Activated CD4-positive, alpha-beta T cell treated with anti-CD3 and anti-CD28 coated beads, Interleukin-2, amount 10 ng/mL, durations not matched to agents 7 days and 5 days (primary cell): ENCODE measurements at regions not wholly inside any gene's neighbourhood (a gene's known extent, or its start where the extent isn't known, plus 50 kb on each side); places are given as distances from the start of the nearest gene placed in this dataset.

ENCODE experiments used
- CTCF ChIA-PET: fragments of 350-600 bp; sonication (Branson Sonifier 250); formaldehyde crosslinking; loops from one replicate; lab custom pipeline; 2021; ENCODE audit warnings: antibody characterized with exemption; lab: Charles Lee
- POLR2A ChIA-PET: fragments of 350-600 bp; sonication (Branson Sonifier 250); formaldehyde crosslinking; loops from one replicate; lab custom pipeline; 2021; ENCODE audit warnings: antibody characterized with exemption; lab: Charles Lee
- DNase-seq: peaks from one replicate; pipeline ENCODE4 v3.0.0-alpha.2; 2020
- H3K27ac Mint-ChIP-seq: one replicate; pipeline ENCODE4 v1.8.0; 2021; ENCODE audit warnings: mild to moderate bottlenecking, moderate library complexity, mixed read lengths
- H3K27me3 Mint-ChIP-seq: one replicate; pipeline ENCODE4 v1.8.0; 2021; ENCODE audit warnings: mixed read lengths
- H3K36me3 Mint-ChIP-seq: one replicate; pipeline ENCODE4 v1.8.0; 2021; ENCODE audit warnings: low read depth, mixed read lengths
- H3K4me1 Mint-ChIP-seq: one replicate; pipeline ENCODE4 v1.8.0; 2021; ENCODE audit warnings: mixed read lengths
- H3K4me3 Mint-ChIP-seq: one replicate; pipeline ENCODE4 v1.8.0; 2021; ENCODE audit warnings: mild to moderate bottlenecking, moderate library complexity, mixed read lengths
- H3K9me3 Mint-ChIP-seq: one replicate; pipeline ENCODE4 v1.8.0; 2021; ENCODE audit warnings: mixed read lengths

GRCh38 chr3:106197532-106198194 lies 328.9 kb upstream of the CBLB start:
- Mint-ChIP-seq H3K27me3 (no peaks in the 10 kb centered on the region), H3K27ac (peak overlapping the region; percentile 1), H3K4me1 (peaks cover 18% of the 10 kb centered on the region), H3K9me3 (peaks cover 16% of the 10 kb centered on the region), H3K4me3 (no peak overlapping the region), H3K36me3 (peaks cover 17% of the 10 kb centered on the region)
- DNase-seq, result no peak
- POLR2A ChIA-PET, result no interaction called here
- CTCF ChIA-PET, result no interaction called here

GRCh38 chr3:106204160-106204868 lies 335.5 kb upstream of the CBLB start:
- Mint-ChIP-seq H3K27me3 (no peaks in the 10 kb centered on the region), H3K4me3 (no peak overlapping the region), H3K9me3 (peaks cover 12% of the 10 kb centered on the region), H3K36me3 (peaks cover 26% of the 10 kb centered on the region), H3K4me1 (peaks cover 40% of the 10 kb centered on the region), H3K27ac (no peak overlapping the region)
- ChIA-PET CTCF (interaction anchor here (0.6 to 1.3 kb wide), 2 partner anchors 11 to 58 kb away, joined by 3 to 5 read pairs; no protein-coding TSS in a partner anchor), POLR2A (no interaction called here)
- no peak for DNase-seq

GRCh38 chr3:106206146-106206545 lies 337.3 kb upstream of the CBLB start:
- Mint-ChIP-seq H3K36me3 (peaks cover 25% of the 10 kb centered on the region), H3K4me1 (peaks cover 44% of the 10 kb centered on the region), H3K27me3 (no peaks in the 10 kb centered on the region), H3K9me3 (peaks cover 12% of the 10 kb centered on the region), H3K27ac (peak overlapping the region; percentile 87), H3K4me3 (peak overlapping the region; percentile 60)
- ChIA-PET POLR2A (no interaction called here), CTCF (interaction anchor here (0.6 to 1.0 kb wide), 4 partner anchors 9 to 199 kb away, joined by 3 to 4 read pairs (median 3); no protein-coding TSS in a partner anchor)
- DNase-seq, result peak; percentile 27

- CTCF ChIA-PET, result interaction anchor here (0.6 to 1.0 kb wide), 4 partner anchors 8 to 199 kb away, joined by 3 to 4 read pairs (median 3); no protein-coding TSS in a partner anchor
- H3K36me3 Mint-ChIP-seq, result peaks cover 23% of the 10 kb centered on the region
- H3K4me1 Mint-ChIP-seq, result peaks cover 46% of the 10 kb centered on the region
- POLR2A ChIA-PET, result no interaction called here
- no peak for DNase-seq
- no peaks in the 10 kb centered on the region for H3K27me3 Mint-ChIP-seq
- peak overlapping the region; percentile 60 for H3K4me3 Mint-ChIP-seq
- H3K27ac Mint-ChIP-seq, result peak overlapping the region; percentile 87
- H3K9me3 Mint-ChIP-seq, result peaks cover 12% of the 10 kb centered on the region
These were observed 337.8 kb upstream of the CBLB start for GRCh38 chr3:106206613-106207012.

- CTCF ChIA-PET, result interaction anchor here (0.6 kb wide), 1 partner anchor 284 kb away, joined by 3 read pairs; no protein-coding TSS in a partner anchor
- POLR2A ChIA-PET, result no interaction called here
These were observed 339.4 kb upstream of the CBLB start for GRCh38 chr3:106208251-106208650.

GRCh38 chr3:106208967-106209366 lies 340.2 kb upstream of the CBLB start:
- no peaks in the 10 kb centered on the region for H3K27me3 Mint-ChIP-seq
- no peak for DNase-seq
- H3K36me3 Mint-ChIP-seq, result peaks cover 21% of the 10 kb centered on the region
- H3K27ac Mint-ChIP-seq, result no peak overlapping the region
- ChIA-PET CTCF (no interaction called here), POLR2A (no interaction called here)
- H3K4me3 Mint-ChIP-seq, result no peak overlapping the region
- H3K9me3 Mint-ChIP-seq, result peaks cover 12% of the 10 kb centered on the region
- peaks cover 48% of the 10 kb centered on the region for H3K4me1 Mint-ChIP-seq

More at GRCh38 chr3:106208251-106208650, 339.4 kb upstream of the CBLB start:
- Mint-ChIP-seq H3K27ac (no peak overlapping the region), H3K36me3 (peaks cover 21% of the 10 kb centered on the region), H3K9me3 (peaks cover 12% of the 10 kb centered on the region), H3K27me3 (no peaks in the 10 kb centered on the region), H3K4me3 (no peak overlapping the region), H3K4me1 (peaks cover 46% of the 10 kb centered on the region)
- DNase-seq, result no peak

GRCh38 chr3:106209482-106209881 lies 340.7 kb upstream of the CBLB start:
- DNase-seq, result no peak
- H3K36me3 Mint-ChIP-seq, result peaks cover 20% of the 10 kb centered on the region
- H3K9me3 Mint-ChIP-seq, result peaks cover 11% of the 10 kb centered on the region
- H3K4me1 Mint-ChIP-seq, result peaks cover 48% of the 10 kb centered on the region
- CTCF ChIA-PET, result no interaction called here
- H3K27me3 Mint-ChIP-seq, result no peaks in the 10 kb centered on the region
- POLR2A ChIA-PET, result no interaction called here
- H3K27ac Mint-ChIP-seq, result no peak overlapping the region
- no peak overlapping the region for H3K4me3 Mint-ChIP-seq

GRCh38 chr3:106210923-106211322 lies 342.1 kb upstream of the CBLB start:
- no peak overlapping the region for H3K4me3 Mint-ChIP-seq
- H3K36me3 Mint-ChIP-seq, result peaks cover 19% of the 10 kb centered on the region
- peaks cover 48% of the 10 kb centered on the region for H3K4me1 Mint-ChIP-seq
- H3K9me3 Mint-ChIP-seq, result peaks cover 17% of the 10 kb centered on the region
- H3K27me3 Mint-ChIP-seq, result no peaks in the 10 kb centered on the region
- ChIA-PET CTCF (no interaction called here), POLR2A (no interaction called here)
- no peak for DNase-seq
- H3K27ac Mint-ChIP-seq, result no peak overlapping the region

- ChIA-PET CTCF (interaction anchor here (0.7 kb wide), 1 partner anchor 37 kb away, joined by 3 read pairs; no protein-coding TSS in a partner anchor), POLR2A (no interaction called here)
- no peak overlapping the region for H3K27ac Mint-ChIP-seq
- H3K9me3 Mint-ChIP-seq, result peaks cover 18% of the 10 kb centered on the region
- peaks cover 34% of the 10 kb centered on the region for H3K4me1 Mint-ChIP-seq
- no peak overlapping the region for H3K4me3 Mint-ChIP-seq
- no peak for DNase-seq
- peaks cover 16% of the 10 kb centered on the region for H3K36me3 Mint-ChIP-seq
- H3K27me3 Mint-ChIP-seq, result no peaks in the 10 kb centered on the region
These were observed 343.9 kb upstream of the CBLB start for GRCh38 chr3:106212665-106213222.

GRCh38 chr3:106213954-106214353 lies 345.1 kb upstream of the CBLB start:
- ChIA-PET POLR2A (no interaction called here), CTCF (interaction anchor here (0.8 to 1.8 kb wide), 3 partner anchors 8 to 212 kb away, joined by 3 to 5 read pairs (median 4); no protein-coding TSS in a partner anchor)
- H3K36me3 Mint-ChIP-seq, result peaks cover 12% of the 10 kb centered on the region
- peaks cover 28% of the 10 kb centered on the region for H3K4me1 Mint-ChIP-seq
- H3K27me3 Mint-ChIP-seq, result no peaks in the 10 kb centered on the region
- H3K27ac Mint-ChIP-seq, result no peak overlapping the region
- no peak overlapping the region for H3K4me3 Mint-ChIP-seq
- no peak for DNase-seq
- H3K9me3 Mint-ChIP-seq, result peaks cover 27% of the 10 kb centered on the region

- no peaks in the 10 kb centered on the region for H3K27me3 Mint-ChIP-seq
- POLR2A ChIA-PET, result interaction anchor here (0.6 kb wide), 1 partner anchor 588 kb away, joined by 3 read pairs; no protein-coding TSS in a partner anchor
- peaks cover 12% of the 10 kb centered on the region for H3K36me3 Mint-ChIP-seq
- no peak overlapping the region for H3K4me3 Mint-ChIP-seq
- H3K4me1 Mint-ChIP-seq, result peaks cover 28% of the 10 kb centered on the region
- peaks cover 29% of the 10 kb centered on the region for H3K9me3 Mint-ChIP-seq
- no peak overlapping the region for H3K27ac Mint-ChIP-seq
- CTCF ChIA-PET, result interaction anchor here (0.5 to 1.8 kb wide), 6 partner anchors 9 to 363 kb away, joined by 3 to 5 read pairs (median 4); no protein-coding TSS in a partner anchor
- DNase-seq, result no peak
These were observed 345.8 kb upstream of the CBLB start for GRCh38 chr3:106214641-106215040.

GRCh38 chr3:106215047-106215446 lies 346.2 kb upstream of the CBLB start:
- Mint-ChIP-seq H3K4me1 (peaks cover 28% of the 10 kb centered on the region), H3K27me3 (no peaks in the 10 kb centered on the region), H3K27ac (peak overlapping the region; percentile 28), H3K4me3 (no peak overlapping the region), H3K9me3 (peaks cover 32% of the 10 kb centered on the region), H3K36me3 (peaks cover 15% of the 10 kb centered on the region)
- no peak for DNase-seq
- CTCF ChIA-PET, result interaction anchor here (0.5 to 1.8 kb wide), 5 partner anchors 9 to 363 kb away, joined by 3 to 5 read pairs (median 4); no protein-coding TSS in a partner anchor
- POLR2A ChIA-PET, result interaction anchor here (0.6 kb wide), 1 partner anchor 588 kb away, joined by 3 read pairs; no protein-coding TSS in a partner anchor
